Muscle of arm (tissue), 1 donor: ENCODE measurements at regions not wholly inside any gene's neighbourhood (a gene's known extent, or its start where the extent isn't known, plus 50 kb on each side); places are given as distances from the start of the nearest gene placed in this dataset.

Experiments
- DNase-seq: peaks from one replicate; pipeline ENCODE4 v3.0.0-alpha.2; 2013

- DNase-seq: no peak
Observed at GRCh38 chr2:62281663-62282062, 85.7 kb downstream of the B3GNT2 start.

- DNase-seq: no peak
Observed at GRCh38 chr2:62277688-62278087, 81.8 kb downstream of the B3GNT2 start.
